ENCODE measurements at regions not wholly inside any gene's neighbourhood (a gene's known extent, or its start where the extent isn't known, plus 50 kb on each side); places are given as distances from the start of the nearest gene placed in this dataset.

DNA sequence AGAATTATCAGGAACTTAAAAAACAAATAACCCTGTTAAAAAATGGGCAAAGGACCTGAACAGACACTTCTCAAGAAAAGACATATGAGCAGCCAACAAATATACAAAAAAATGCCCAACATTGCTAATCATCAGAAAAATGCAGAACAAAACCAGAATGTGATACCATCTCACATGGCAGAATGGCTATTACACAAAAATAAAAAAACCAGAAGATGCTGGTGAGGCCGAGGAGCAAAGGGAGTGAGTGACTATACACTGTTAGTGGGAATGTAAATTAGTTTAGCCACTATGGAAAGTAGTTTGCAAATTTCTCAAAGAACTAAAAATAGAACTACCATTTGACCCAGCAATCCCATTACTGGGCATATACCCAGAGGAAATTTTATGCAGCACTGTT is 95.8 kb upstream of the DSEL start:
- no peak for DNase-seq (ENCODE audit: low spot score)
- no peaks in the 10 kb centered on the region for H3K36me3 ChIP-seq (ENCODE audit: control insufficient read depth in 4 of 4, insufficient read depth in 3 of 4, low read depth in 1 of 4, low read length in 3 of 4)
- H3K27me3 ChIP-seq (ENCODE audit: control insufficient read depth in 4 of 4, insufficient read depth in 4 of 4, low read length in 3 of 4), result no peaks in the 10 kb centered on the region
- no peak overlapping the region for H3K27ac ChIP-seq (ENCODE audit: low read depth in 1 of 2, low read length in 2 of 2)
- TF ChIP-seq RAD21 (IDR thresholded peaks at IDR 0.05) (no peak), MAX (IDR thresholded peaks at IDR 0.05) (no peak), SP1 (IDR thresholded peaks at IDR 0.05) (no peak), FOXA1 (IDR thresholded peaks at IDR 0.05) (no peak), ATF3 (IDR thresholded peaks at IDR 0.05) (no peak), EGR1 (IDR thresholded peaks at IDR 0.05; ENCODE audit: low read depth in 2 of 2) (no peak), NR2F2 (IDR thresholded peaks at IDR 0.05) (no peak), GABPA (IDR thresholded peaks at IDR 0.05 in 1 of 2, conservative IDR thresholded peaks at IDR 0.05 in 1 of 2) (no peak), FOXA2 (IDR thresholded peaks at IDR 0.05) (no peak), HNF4A (conservative IDR thresholded peaks at IDR 0.05) (no peak), HNF4G (IDR thresholded peaks at IDR 0.05) (no peak), TAF1 (conservative IDR thresholded peaks at IDR 0.05) (no peak), YY1 (IDR thresholded peaks at IDR 0.05) (no peak), ZBTB33 (IDR thresholded peaks at IDR 0.05) (no peak), RXRA (IDR thresholded peaks at IDR 0.05) (no peak)
- TF ChIP-seq, protein P1, sequence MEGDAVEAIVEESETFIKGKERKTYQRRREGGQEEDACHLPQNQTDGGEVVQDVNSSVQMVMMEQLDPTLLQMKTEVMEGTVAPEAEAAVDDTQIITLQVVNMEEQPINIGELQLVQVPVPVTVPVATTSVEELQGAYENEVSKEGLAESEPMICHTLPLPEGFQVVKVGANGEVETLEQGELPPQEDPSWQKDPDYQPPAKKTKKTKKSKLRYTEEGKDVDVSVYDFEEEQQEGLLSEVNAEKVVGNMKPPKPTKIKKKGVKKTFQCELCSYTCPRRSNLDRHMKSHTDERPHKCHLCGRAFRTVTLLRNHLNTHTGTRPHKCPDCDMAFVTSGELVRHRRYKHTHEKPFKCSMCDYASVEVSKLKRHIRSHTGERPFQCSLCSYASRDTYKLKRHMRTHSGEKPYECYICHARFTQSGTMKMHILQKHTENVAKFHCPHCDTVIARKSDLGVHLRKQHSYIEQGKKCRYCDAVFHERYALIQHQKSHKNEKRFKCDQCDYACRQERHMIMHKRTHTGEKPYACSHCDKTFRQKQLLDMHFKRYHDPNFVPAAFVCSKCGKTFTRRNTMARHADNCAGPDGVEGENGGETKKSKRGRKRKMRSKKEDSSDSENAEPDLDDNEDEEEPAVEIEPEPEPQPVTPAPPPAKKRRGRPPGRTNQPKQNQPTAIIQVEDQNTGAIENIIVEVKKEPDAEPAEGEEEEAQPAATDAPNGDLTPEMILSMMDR (IDR thresholded peaks at IDR 0.05; ENCODE audit: low read depth, low read length, missing input control), result no peak
- no peak overlapping the region for H3K4me3 ChIP-seq (ENCODE audit: low read depth in 1 of 3, low read length in 3 of 3)
- no peaks in the 10 kb centered on the region for H3K4me1 ChIP-seq (ENCODE audit: control insufficient read depth in 4 of 4, insufficient read depth in 4 of 4, low read length in 3 of 4)
- H3K9me3 ChIP-seq (ENCODE audit: control insufficient read depth in 4 of 4, low read length in 3 of 4), result no peaks in the 10 kb centered on the region
- 98% methylated on average over 1 of the region's 1 CpG for WGBS
- H3K9ac ChIP-seq (ENCODE audit: low read depth in 1 of 2, low read length in 2 of 2), result no peak overlapping the region

- Histone ChIP-seq H3K36me3 (ENCODE audit: control insufficient read depth in 4 of 4, insufficient read depth in 3 of 4, low read depth in 1 of 4, low read length in 3 of 4) (no peaks in the 10 kb centered on the region), H3K4me3 (ENCODE audit: low read depth in 1 of 3, low read length in 3 of 3) (no peak overlapping the region), H3K27ac (ENCODE audit: low read depth in 1 of 2, low read length in 2 of 2) (no peak overlapping the region), H3K27me3 (ENCODE audit: control insufficient read depth in 4 of 4, insufficient read depth in 4 of 4, low read length in 3 of 4) (no peaks in the 10 kb centered on the region), H3K4me1 (ENCODE audit: control insufficient read depth in 4 of 4, insufficient read depth in 4 of 4, low read length in 3 of 4) (no peaks in the 10 kb centered on the region), H3K9me3 (ENCODE audit: control insufficient read depth in 4 of 4, low read length in 3 of 4) (no peaks in the 10 kb centered on the region), H3K9ac (ENCODE audit: low read depth in 1 of 2, low read length in 2 of 2) (no peak overlapping the region)
- TF ChIP-seq ZBTB33 (IDR thresholded peaks at IDR 0.05) (no peak), FOXA1 (IDR thresholded peaks at IDR 0.05) (no peak), YY1 (IDR thresholded peaks at IDR 0.05) (no peak), SP1 (IDR thresholded peaks at IDR 0.05) (no peak), REST (IDR thresholded peaks at IDR 0.05) (no peak), JUND (IDR thresholded peaks at IDR 0.05) (no peak), GABPA (IDR thresholded peaks at IDR 0.05 in 1 of 2, conservative IDR thresholded peaks at IDR 0.05 in 1 of 2) (no peak), RAD21 (IDR thresholded peaks at IDR 0.05) (no peak)
- TF ChIP-seq, protein P1 (IDR thresholded peaks at IDR 0.05; ENCODE audit: low read depth, low read length, missing input control), result no peak
- WGBS, result 94% methylated on average over 1 of the region's 1 CpG
- no peak for DNase-seq (ENCODE audit: low spot score)
Observed at GRCh38 chr18:67608615-67609273, 92.2 kb upstream of the DSEL start.

Measured in liver (tissue), 8 donors.